PC-9 (cell line): ENCODE measurements at regions not wholly inside any gene's neighbourhood (a gene's known extent, or its start where the extent isn't known, plus 50 kb on each side); places are given as distances from the start of the nearest gene placed in this dataset.
"Not testable (repeated sequence)": the region's sequence is repeated elsewhere in the genome, so short reads cannot be mapped to it uniquely, and the experiment has no call there.

Source experiments
- BruUV-seq: library from RNA; stranded (reverse); fragments of 400-500 nt; replicated peaks from 2 replicates; lab custom pipeline; 2021; lab: Mats Ljungman, UMichigan
- CTCF ChIA-PET: fragments of 300-600 bp; sonication (Branson Sonifier 250); formaldehyde crosslinking; loops from one replicate; lab custom pipeline; 2022; ENCODE audit warnings: antibody characterized with exemption; lab: Charles Lee
- POLR2A ChIA-PET: fragments of 300-600 bp; sonication (Branson Sonifier 250); formaldehyde crosslinking; loops from one replicate; lab custom pipeline; 2022; ENCODE audit warnings: antibody characterized with exemption; ENCODE audit not compliant: unreplicated experiment; lab: Charles Lee
- DNase-seq, 2 experiments: peaks; one replicate each; pipeline versions ENCODE4 v3.0.0 to v3.0.0-alpha.2; 2015 to 2022; ENCODE audit warnings: mixed read lengths in 1 of 2
- H2AFZ ChIP-seq: fragments of 200-600 bp; sonication (generic); 2 replicates; pipeline ENCODE4 v1.8.1; 2017; ENCODE audit warnings: antibody characterized with exemption
- H3F3A ChIP-seq: fragments of 200-600 bp; sonication (generic); 2 replicates; pipeline ENCODE4 v1.8.1; 2017; ENCODE audit warnings: antibody characterized with exemption, mild to moderate bottlenecking, low read depth; ENCODE audit not compliant: insufficient read depth
- H3K27ac ChIP-seq: fragments of 200-600 bp; sonication (generic); 2 replicates; pipeline ENCODE4 v1.6.1; 2016; ENCODE audit warnings: mixed run types
- H3K27me3 ChIP-seq: fragments of 200-600 bp; sonication (generic); 2 replicates; pipeline ENCODE4 v1.6.1; 2016; ENCODE audit warnings: low read depth, mixed run types; ENCODE audit not compliant: insufficient read depth
- H3K36me3 ChIP-seq: fragments of 200-600 bp; sonication (generic); 2 replicates; pipeline ENCODE4 v1.6.1; 2016; ENCODE audit warnings: low read depth, mixed run types
- H3K4me1 ChIP-seq: fragments of 200-600 bp; sonication (generic); replicated peaks from 2 replicates; pipeline ENCODE4 v1.6.1; 2016; ENCODE audit warnings: mixed run types; ENCODE audit not compliant: insufficient read depth
- H3K4me2 ChIP-seq: fragments of 200-600 bp; sonication (generic); 2 replicates; pipeline ENCODE4 v1.6.1; 2017; ENCODE audit warnings: mixed run types
- H3K4me3 ChIP-seq: fragments of 200-600 bp; sonication (generic); 2 replicates; pipeline ENCODE4 v1.6.1; 2016; ENCODE audit warnings: mixed run types
- H3K79me2 ChIP-seq: fragments of 200-600 bp; sonication (generic); 2 replicates; pipeline ENCODE4 v1.6.1; 2017; ENCODE audit warnings: low read depth, mixed run types
- H3K9me2 ChIP-seq: fragments of 200-600 bp; sonication (generic); 2 replicates; pipeline ENCODE4 v1.8.1; 2017; ENCODE audit warnings: mild to moderate bottlenecking; ENCODE audit not compliant: insufficient read depth
- H3K9me3 ChIP-seq: fragments of 200-600 bp; sonication (generic); 2 replicates; pipeline ENCODE4 v1.8.1; 2016; ENCODE audit warnings: low read depth; ENCODE audit not compliant: insufficient read depth
- H4K20me1 ChIP-seq: fragments of 200-600 bp; sonication (generic); 2 replicates; pipeline ENCODE4 v1.8.1; 2017; ENCODE audit not compliant: insufficient read depth
- EZH2 ChIP-seq: fragments of 200-600 bp; sonication (generic); IDR thresholded peaks from 2 replicates; pipeline ENCODE4 v1.8.0; 2017; ENCODE audit warnings: antibody characterized with exemption, low read depth
- intact Hi-C: fragments of 100-400 bp; cut with micrococcal nuclease; formaldehyde crosslinking; loops from one replicate; pipeline ENCODE4 v1.10.0; 2022; ENCODE audit not compliant: unreplicated experiment
- TF ChIP-seq, protein P1 (sequence below): fragments of 200-600 bp; sonication (generic); conservative IDR thresholded peaks from 2 replicates; pipeline ENCODE4 v1.6.1; 2017; ENCODE audit warnings: mixed run types, antibody characterized with exemption, mild to moderate bottlenecking, moderate library complexity

DNA sequence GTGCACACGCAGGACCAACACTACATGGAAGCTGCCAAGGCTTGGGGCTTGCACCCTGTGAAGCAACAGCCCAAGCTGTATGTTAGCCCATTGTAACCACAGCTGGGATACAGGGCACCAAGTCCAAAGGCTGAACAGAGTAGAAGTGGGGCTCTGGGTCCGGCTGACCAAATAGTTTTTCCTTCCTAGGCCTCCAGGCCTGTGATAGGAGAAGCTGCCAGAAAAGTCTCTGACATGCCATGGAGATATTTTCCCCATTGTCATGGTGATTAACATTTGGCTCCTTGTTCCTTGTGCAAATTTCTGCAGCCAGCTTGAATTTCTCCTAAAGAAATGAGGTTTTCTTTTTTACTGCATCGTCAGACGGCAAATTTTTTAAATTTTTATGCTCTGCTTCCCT is 941.2 kb downstream of the FAM181B start:
- ChIA-PET CTCF (no interaction called here), POLR2A (no interaction called here)
- H3K4me2 ChIP-seq = no peak overlapping the region
- no peak overlapping the region; the same call in 1 of the 2 replicates for H2AFZ ChIP-seq
- H4K20me1 ChIP-seq = no peaks in the 10 kb centered on the region; the same call in 1 of the 2 replicates
- no peaks in the 10 kb centered on the region for H3K36me3 ChIP-seq
- H3K27ac ChIP-seq = no peak overlapping the region
- no TSS peak for BruUV-seq
- no peak overlapping the region for H3K4me3 ChIP-seq
- no peaks in the 10 kb centered on the region for H3F3A ChIP-seq
- H3K27me3 ChIP-seq = no peaks in the 10 kb centered on the region
- H3K79me2 ChIP-seq = no peaks in the 10 kb centered on the region
- no peak for DNase-seq
- TF ChIP-seq, protein P1, sequence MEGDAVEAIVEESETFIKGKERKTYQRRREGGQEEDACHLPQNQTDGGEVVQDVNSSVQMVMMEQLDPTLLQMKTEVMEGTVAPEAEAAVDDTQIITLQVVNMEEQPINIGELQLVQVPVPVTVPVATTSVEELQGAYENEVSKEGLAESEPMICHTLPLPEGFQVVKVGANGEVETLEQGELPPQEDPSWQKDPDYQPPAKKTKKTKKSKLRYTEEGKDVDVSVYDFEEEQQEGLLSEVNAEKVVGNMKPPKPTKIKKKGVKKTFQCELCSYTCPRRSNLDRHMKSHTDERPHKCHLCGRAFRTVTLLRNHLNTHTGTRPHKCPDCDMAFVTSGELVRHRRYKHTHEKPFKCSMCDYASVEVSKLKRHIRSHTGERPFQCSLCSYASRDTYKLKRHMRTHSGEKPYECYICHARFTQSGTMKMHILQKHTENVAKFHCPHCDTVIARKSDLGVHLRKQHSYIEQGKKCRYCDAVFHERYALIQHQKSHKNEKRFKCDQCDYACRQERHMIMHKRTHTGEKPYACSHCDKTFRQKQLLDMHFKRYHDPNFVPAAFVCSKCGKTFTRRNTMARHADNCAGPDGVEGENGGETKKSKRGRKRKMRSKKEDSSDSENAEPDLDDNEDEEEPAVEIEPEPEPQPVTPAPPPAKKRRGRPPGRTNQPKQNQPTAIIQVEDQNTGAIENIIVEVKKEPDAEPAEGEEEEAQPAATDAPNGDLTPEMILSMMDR = no peak
- TF ChIP-seq EZH2 = no peak
- H3K9me2 ChIP-seq = no peaks in the 10 kb centered on the region
- H3K9me3 ChIP-seq = no peaks in the 10 kb centered on the region
- intact Hi-C loops = no loop called here
- H3K4me1 ChIP-seq = no peaks in the 10 kb centered on the region

DNA sequence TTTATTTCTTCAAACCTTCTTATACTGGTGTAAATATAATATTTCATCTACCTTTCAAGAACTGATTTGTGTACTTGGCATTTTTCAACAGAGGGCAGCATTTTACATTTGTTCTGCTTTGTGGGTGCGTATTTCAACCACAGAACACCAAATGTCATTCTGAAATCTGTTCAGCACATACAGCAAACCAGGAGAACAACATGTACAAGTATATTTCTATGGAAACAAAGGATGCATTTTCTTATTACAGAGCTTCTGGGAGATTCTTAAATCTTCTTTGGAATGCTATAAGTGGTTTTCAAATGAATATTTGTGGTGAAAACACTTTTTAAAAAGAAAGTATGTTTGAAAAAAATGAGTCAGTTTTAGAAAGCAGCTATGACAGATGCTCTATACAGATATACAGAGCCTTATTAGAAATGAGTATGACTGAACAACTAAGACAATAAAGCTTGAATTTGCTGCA is 946.0 kb downstream of the FAM181B start:
- no TSS peak for BruUV-seq
- no peak overlapping the region for H3K27ac ChIP-seq
- H2AFZ ChIP-seq = no peak overlapping the region
- no peak for DNase-seq
- no peaks in the 10 kb centered on the region for H3K9me2 ChIP-seq
- H3K9me3 ChIP-seq = no peaks in the 10 kb centered on the region
- POLR2A ChIA-PET = no interaction called here
- intact Hi-C loops = loop anchor here (5.0 kb wide), 1 partner anchor 230 kb away; no protein-coding TSS in a partner anchor
- H3K36me3 ChIP-seq = no peaks in the 10 kb centered on the region
- no peaks in the 10 kb centered on the region for H3K27me3 ChIP-seq
- H3K4me2 ChIP-seq = no peak overlapping the region
- H4K20me1 ChIP-seq = no peaks in the 10 kb centered on the region; the same call in 1 of the 2 replicates
- H3K79me2 ChIP-seq = no peaks in the 10 kb centered on the region
- no peak for TF ChIP-seq EZH2
- TF ChIP-seq, protein P1 = no peak; the same call in 1 of the 2 replicates
- H3K4me3 ChIP-seq = no peak overlapping the region
- no peaks in the 10 kb centered on the region for H3K4me1 ChIP-seq
- no peaks in the 10 kb centered on the region for H3F3A ChIP-seq
- CTCF ChIA-PET = no interaction called here

DNA sequence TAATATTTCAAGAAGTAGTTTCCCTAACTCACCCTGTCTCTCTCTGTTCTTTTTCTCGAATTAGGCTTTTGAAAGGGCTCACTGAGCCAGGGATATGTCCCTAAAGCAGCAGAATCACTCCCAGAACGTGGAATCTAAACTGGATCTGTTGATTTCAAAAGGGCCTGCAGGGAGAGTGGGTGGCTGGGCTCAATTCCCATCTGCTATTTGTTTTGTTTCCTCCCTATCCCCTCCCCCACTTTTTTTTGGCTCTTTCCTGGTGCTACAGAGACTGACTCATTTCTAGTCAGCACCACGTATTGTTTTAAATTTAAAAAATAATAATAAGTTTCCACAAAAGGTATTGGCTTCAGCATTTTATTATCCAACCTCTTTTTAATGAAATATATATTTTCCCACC is 961.5 kb downstream of the FAM181B start:
- no peaks in the 10 kb centered on the region for H3K36me3 ChIP-seq
- H3K27me3 ChIP-seq = no peaks in the 10 kb centered on the region
- ChIA-PET POLR2A (no interaction called here), CTCF (no interaction called here)
- H3K79me2 ChIP-seq = no peaks in the 10 kb centered on the region
- no peak for TF ChIP-seq EZH2
- TF ChIP-seq, protein P1 = no peak
- H3K27ac ChIP-seq = no peak overlapping the region
- H3K9me2 ChIP-seq = 0 out of 2 replicates have a peak, but pooled peaks cover 4% of the 10 kb centered on the region
- no peak overlapping the region for H3K4me2 ChIP-seq
- intact Hi-C loops = no loop called here
- H3K4me1 ChIP-seq = no peaks in the 10 kb centered on the region
- H4K20me1 ChIP-seq = no peaks in the 10 kb centered on the region
- no TSS peak for BruUV-seq
- no peaks in the 10 kb centered on the region for H3F3A ChIP-seq
- H3K9me3 ChIP-seq = no peaks in the 10 kb centered on the region
- no peak overlapping the region for H2AFZ ChIP-seq
- no peak overlapping the region for H3K4me3 ChIP-seq
- no peak for DNase-seq

DNA sequence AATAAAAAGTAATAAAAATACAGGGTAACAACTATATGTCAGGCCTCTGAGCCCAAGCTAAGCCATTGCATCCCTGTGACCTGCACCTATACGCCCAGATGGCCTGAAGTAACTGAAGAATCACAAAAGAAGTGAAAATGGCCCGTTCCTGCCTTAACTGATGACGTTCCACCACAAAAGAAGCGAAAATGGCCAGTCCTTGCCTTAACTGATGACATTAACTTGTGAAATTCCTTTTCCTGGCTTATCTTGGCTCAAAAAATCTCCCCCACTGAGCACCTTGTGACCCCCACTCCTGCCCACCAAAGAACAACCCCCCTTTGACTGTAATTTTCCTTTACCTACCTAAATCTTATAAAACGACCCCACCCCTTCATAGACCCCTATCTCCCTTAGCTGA is 963.8 kb downstream of the FAM181B start:
- H3K4me1 ChIP-seq, H4K20me1 ChIP-seq, H3K9me2 ChIP-seq, H3K4me3 ChIP-seq, H3K27me3 ChIP-seq, H3K27ac ChIP-seq, H3K36me3 ChIP-seq, DNase-seq, POLR2A ChIA-PET, H3K9me3 ChIP-seq, H3F3A ChIP-seq, intact Hi-C loops, CTCF ChIA-PET, H2AFZ ChIP-seq, BruUV-seq, H3K4me2 ChIP-seq, H3K79me2 ChIP-seq: not testable (repeated sequence)
